Gastrocnemius medialis (tissue), 4 donors: ENCODE measurements at regions not wholly inside any gene's neighbourhood (a gene's known extent, or its start where the extent isn't known, plus 50 kb on each side); places are given as distances from the start of the nearest gene placed in this dataset.

ENCODE experiments used
- POLR2A ChIP-seq, 2 donors: fragments of 450-650 bp; IDR thresholded peaks; one replicate each; pipeline ENCODE4 v1.6.1; 2017; ENCODE audit warnings: antibody characterized with exemption in 2 of 2, mild to moderate bottlenecking in 2 of 2, moderate library complexity in 2 of 2
- TF ChIP-seq, protein P1 (sequence below), 5 experiments: fragments of 450-650 bp in 3 of 5; fragments of 200-600 bp in 2 of 5; sonication (generic) in 2 of 5; IDR thresholded peaks in 4 of 5; conservative IDR thresholded peaks in 1 of 5; 1 replicate in 4 of 5; 2 replicates in 1 of 5; pipeline ENCODE4 v1.5.1; 2016 to 2019; ENCODE audit warnings: antibody characterized with exemption in 5 of 5, mild to moderate bottlenecking in 3 of 5, moderate library complexity in 3 of 5

DNA sequence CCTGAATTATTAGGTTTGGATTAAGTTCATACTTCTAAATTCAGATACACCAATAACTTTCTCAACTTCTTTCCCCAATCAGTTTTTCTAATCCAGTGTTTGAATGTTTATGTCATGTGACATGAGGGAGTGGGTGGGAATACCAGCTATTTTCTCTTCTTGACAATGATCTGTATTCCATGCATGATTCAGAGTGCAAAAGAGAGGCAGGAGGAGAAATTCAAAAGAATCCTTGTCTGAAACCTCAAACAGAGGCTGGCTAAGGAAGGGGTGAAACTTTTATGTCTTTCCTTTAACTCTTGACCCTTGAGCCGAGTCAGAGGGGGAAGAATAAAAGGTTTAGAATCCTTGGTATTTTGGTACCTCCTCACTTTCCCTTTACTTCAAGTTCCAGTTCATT, 544.7 kb downstream of the SPRY1 start:
- TF ChIP-seq POLR2A (IDR thresholded peaks at IDR 0.05), result no peak
- TF ChIP-seq, protein P1, sequence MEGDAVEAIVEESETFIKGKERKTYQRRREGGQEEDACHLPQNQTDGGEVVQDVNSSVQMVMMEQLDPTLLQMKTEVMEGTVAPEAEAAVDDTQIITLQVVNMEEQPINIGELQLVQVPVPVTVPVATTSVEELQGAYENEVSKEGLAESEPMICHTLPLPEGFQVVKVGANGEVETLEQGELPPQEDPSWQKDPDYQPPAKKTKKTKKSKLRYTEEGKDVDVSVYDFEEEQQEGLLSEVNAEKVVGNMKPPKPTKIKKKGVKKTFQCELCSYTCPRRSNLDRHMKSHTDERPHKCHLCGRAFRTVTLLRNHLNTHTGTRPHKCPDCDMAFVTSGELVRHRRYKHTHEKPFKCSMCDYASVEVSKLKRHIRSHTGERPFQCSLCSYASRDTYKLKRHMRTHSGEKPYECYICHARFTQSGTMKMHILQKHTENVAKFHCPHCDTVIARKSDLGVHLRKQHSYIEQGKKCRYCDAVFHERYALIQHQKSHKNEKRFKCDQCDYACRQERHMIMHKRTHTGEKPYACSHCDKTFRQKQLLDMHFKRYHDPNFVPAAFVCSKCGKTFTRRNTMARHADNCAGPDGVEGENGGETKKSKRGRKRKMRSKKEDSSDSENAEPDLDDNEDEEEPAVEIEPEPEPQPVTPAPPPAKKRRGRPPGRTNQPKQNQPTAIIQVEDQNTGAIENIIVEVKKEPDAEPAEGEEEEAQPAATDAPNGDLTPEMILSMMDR (IDR thresholded peaks at IDR 0.05 in 4 of 5, conservative IDR thresholded peaks at IDR 0.05 in 1 of 5), result no peak
